ENCODE measurements at regions not wholly inside any gene's neighbourhood (a gene's known extent, or its start where the extent isn't known, plus 50 kb on each side); places are given as distances from the start of the nearest gene placed in this dataset.

DNA sequence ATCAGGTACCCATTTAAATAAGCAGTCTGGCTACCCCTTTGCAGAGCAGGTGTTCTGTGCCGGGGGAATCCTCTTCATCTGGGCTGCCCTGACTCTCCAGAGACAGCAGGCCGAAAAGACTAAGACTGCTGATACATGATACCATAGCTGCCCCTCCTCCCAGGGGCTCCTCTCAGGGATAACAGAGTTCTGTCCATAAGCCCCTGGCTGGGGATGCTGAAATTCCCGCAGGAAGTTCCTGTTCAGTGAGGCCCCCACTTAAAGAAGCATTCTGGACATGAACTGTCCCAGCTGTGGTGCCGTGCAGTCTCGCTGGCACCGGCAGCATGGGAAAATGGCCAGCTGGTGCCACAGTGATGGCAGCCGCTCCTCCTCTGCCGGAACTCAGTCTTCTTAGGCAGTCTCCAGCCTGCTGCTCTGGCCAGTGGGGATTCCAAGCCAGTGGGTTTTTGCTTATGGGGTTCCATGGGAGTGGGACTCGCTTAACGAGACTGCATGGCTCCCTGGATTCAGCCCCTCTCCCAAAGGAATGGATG, 1026.2 kb downstream of the NAALADL2 start:
- TF ChIP-seq CTCF (IDR thresholded peaks at IDR 0.05; ENCODE audit: low read depth, low read length): no peak
- DNase-seq (ENCODE audit: extremely low read depth, low read depth): no peak

GRCh38 chr3:175879417-175879816, 1020.3 kb downstream of the NAALADL2 start:
- TF ChIP-seq CTCF (IDR thresholded peaks at IDR 0.05; ENCODE audit: low read depth, low read length): no peak
- no peak for DNase-seq (ENCODE audit: extremely low read depth, low read depth)

- TF ChIP-seq CTCF (IDR thresholded peaks at IDR 0.05; ENCODE audit: low read depth, low read length): no peak
- DNase-seq (ENCODE audit: extremely low read depth, low read depth): no peak
Observed at GRCh38 chr3:175869404-175869803, 1010.3 kb downstream of the NAALADL2 start.

DNA sequence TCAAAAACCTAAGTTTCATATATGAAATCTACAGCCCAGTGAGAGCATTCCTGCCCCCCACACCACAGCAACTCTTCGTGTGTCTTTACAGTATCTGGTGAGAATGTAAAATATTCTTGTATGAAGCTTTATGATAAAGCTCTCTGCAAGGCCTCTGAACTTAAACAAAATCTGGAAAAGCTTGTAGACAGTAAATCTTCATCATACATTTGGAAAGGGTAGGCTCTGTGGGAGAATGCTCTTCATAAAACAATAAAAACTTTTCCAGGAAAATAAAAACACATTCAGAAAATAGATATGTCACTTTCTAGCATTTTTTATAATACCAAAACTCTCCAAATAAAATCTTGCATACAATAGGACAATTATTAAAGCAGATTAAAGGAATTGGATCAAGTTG, 1009.5 kb downstream of the NAALADL2 start:
- no peak for DNase-seq (ENCODE audit: extremely low read depth, low read depth)
- no peak for TF ChIP-seq CTCF (IDR thresholded peaks at IDR 0.05; ENCODE audit: low read depth, low read length)

- no peak for TF ChIP-seq CTCF (IDR thresholded peaks at IDR 0.05; ENCODE audit: low read depth, low read length)
- no peak for DNase-seq (ENCODE audit: extremely low read depth, low read depth)
Observed at GRCh38 chr3:175865724-175866123, 1006.6 kb downstream of the NAALADL2 start.

DNA sequence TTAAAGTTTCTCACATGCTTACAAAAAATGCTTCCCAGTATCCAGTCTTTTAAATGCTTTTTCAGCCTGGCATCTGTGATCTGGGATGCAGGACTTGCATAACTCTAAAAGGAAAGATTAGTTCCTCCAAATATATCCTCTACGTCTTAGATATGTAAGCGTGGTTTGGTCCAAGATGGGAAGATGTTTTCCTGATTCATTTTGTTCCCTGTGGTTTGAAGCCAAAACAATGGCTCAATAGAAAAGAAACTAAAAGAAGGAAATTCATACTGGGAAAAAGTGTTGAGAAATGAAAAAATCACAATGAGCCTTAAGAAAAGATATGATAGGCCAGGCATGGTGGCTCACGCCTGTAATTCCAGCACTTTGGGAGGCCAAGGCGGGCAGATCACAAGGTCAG, 1002.8 kb downstream of the NAALADL2 start:
- DNase-seq (ENCODE audit: extremely low read depth, low read depth): no peak
- TF ChIP-seq CTCF (IDR thresholded peaks at IDR 0.05; ENCODE audit: low read depth, low read length): no peak

Data from AG09319 (cell line).